ENCODE measurements at regions not wholly inside any gene's neighbourhood (a gene's known extent, or its start where the extent isn't known, plus 50 kb on each side); places are given as distances from the start of the nearest gene placed in this dataset.

- in situ Hi-C loops (cut with MboI), result no loop called here
- Histone ChIP-seq H2AFZ (no peak overlapping the region), H3K9ac (no peak overlapping the region), H3K79me2 (ENCODE audit: insufficient read depth) (no peaks in the 10 kb centered on the region), H3K4me2 (ENCODE audit: unreplicated experiment) (no peak overlapping the region), H3K27me3 (replicated peaks; ENCODE audit: insufficient read depth) (no peaks in the 10 kb centered on the region), H3K27ac (no peak overlapping the region), H3K9me3 (ENCODE audit: low read depth) (no peaks in the 10 kb centered on the region), H3K36me3 (ENCODE audit: low read depth) (no peaks in the 10 kb centered on the region), H3K4me1 (ENCODE audit: insufficient read depth) (peaks cover 9% of the 10 kb centered on the region), H3F3A (ENCODE audit: insufficient read depth) (peaks cover 9% of the 10 kb centered on the region; the same call in 1 of the 2 replicates), H4K20me1 (ENCODE audit: insufficient read depth) (no peaks in the 10 kb centered on the region), H3K9me2 (ENCODE audit: insufficient read depth) (no peaks in the 10 kb centered on the region), H3K4me3 (no peak overlapping the region)
- no peak for TF ChIP-seq EZH2phosphoT487 (IDR thresholded peaks at IDR 0.05; ENCODE audit: insufficient read depth, low read depth)
- no peak for DNase-seq
- WGBS, 2 experiments (ENCODE audit: low coverage in 1 of 2, low lambda C conversion rate in 2 of 2, missing lambda C conversion rate in 2 of 2), result 97 to 99% methylated on average over 9 of the region's 9 CpGs
Measured at GRCh38 chrX:9355739-9356138, 109.1 kb upstream of the TBL1X start.

DNA sequence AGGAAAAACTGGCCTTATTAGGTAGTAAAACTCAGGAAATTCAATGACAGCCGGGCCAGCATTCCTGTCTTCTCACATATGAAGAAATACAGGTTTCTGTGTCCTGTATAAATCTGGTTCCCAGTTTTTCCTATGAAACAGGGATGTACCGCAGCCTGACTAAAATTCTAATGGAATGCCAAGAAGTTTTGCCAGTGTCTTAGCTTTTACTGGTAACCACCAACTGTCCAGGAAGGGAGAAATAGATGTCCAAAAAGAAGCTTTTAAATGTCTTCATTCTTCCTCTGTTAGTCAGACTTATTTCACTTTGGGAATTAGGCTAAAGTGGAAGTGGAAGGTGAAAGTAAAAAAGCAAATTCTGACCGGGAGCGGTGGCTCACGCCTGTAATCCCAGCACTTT lies 108.0 kb upstream of the TBL1X start:
- no peaks in the 10 kb centered on the region for H3K79me2 ChIP-seq (ENCODE audit: insufficient read depth)
- TF ChIP-seq EZH2 (IDR thresholded peaks at IDR 0.05; ENCODE audit: insufficient read depth, poor library complexity, severe bottlenecking) (no peak), EZH2phosphoT487 (IDR thresholded peaks at IDR 0.05; ENCODE audit: insufficient read depth, low read depth) (no peak)
- in situ Hi-C loops (cut with MboI), result no loop called here
- H3K9me3 ChIP-seq (ENCODE audit: low read depth), result no peaks in the 10 kb centered on the region
- H3K4me2 ChIP-seq (ENCODE audit: unreplicated experiment), result no peak overlapping the region
- H3K9ac ChIP-seq, result no peak overlapping the region
- no peaks in the 10 kb centered on the region for H3K36me3 ChIP-seq (ENCODE audit: low read depth)
- 0 out of 2 replicates have a peak overlapping the region, but pooled peaks have one; percentile 15 for H3K27ac ChIP-seq
- peaks cover 7% of the 10 kb centered on the region; the same call in 1 of the 2 replicates for H3F3A ChIP-seq (ENCODE audit: insufficient read depth)
- H3K9me2 ChIP-seq (ENCODE audit: insufficient read depth), result no peaks in the 10 kb centered on the region
- H4K20me1 ChIP-seq (ENCODE audit: insufficient read depth), result no peaks in the 10 kb centered on the region
- peak; percentile 30 for DNase-seq
- peaks cover 7% of the 10 kb centered on the region for H3K4me1 ChIP-seq (ENCODE audit: insufficient read depth)
- H3K27me3 ChIP-seq (replicated peaks; ENCODE audit: insufficient read depth), result no peaks in the 10 kb centered on the region
- no peak overlapping the region for H3K4me3 ChIP-seq
- WGBS, 2 experiments (ENCODE audit: low coverage in 1 of 2, low lambda C conversion rate in 2 of 2, missing lambda C conversion rate in 2 of 2), result 66 to 68% methylated on average over 3 to 5 of the region's 5 CpGs
- H2AFZ ChIP-seq, result no peak overlapping the region

DNA sequence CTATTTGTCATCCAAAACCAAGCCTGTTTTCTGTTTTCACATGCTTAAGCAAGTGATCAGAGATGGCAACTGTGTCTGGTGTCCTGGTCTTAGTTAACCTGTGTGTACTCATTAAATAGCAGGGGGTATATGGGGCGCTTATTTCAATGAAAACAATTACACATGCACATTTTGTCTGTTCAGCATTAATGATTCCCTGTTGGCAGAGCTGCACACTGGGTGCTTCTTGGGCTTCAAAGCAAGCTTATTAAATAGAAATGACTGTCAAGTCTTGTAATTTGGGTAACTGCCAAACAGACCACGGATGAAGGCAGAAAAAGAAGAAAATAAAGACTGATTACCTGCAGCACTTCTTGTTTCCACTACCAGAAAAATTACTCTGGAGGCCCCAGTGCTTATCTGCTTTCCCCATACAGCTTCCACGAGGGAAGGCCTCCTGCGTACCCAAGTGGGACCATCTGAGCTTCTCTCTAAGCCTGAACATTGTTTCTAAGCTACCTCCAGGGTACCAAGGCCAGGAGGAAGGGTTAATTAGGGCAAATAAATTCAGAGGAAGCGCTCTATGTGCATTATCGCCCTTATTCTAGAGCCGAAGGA lies 107.2 kb upstream of the TBL1X start:
- no peaks in the 10 kb centered on the region for H3K27me3 ChIP-seq (replicated peaks; ENCODE audit: insufficient read depth)
- H2AFZ ChIP-seq, result no peak overlapping the region
- no peak overlapping the region for H3K4me3 ChIP-seq
- H3K79me2 ChIP-seq (ENCODE audit: insufficient read depth), result no peaks in the 10 kb centered on the region
- DNase-seq, result no peak
- TF ChIP-seq EZH2phosphoT487 (IDR thresholded peaks at IDR 0.05; ENCODE audit: insufficient read depth, low read depth) (no peak), EZH2 (IDR thresholded peaks at IDR 0.05; ENCODE audit: insufficient read depth, poor library complexity, severe bottlenecking) (no peak)
- H3K4me1 ChIP-seq (ENCODE audit: insufficient read depth), result no peaks in the 10 kb centered on the region; the same call in 1 of the 2 replicates
- H3K9me2 ChIP-seq (ENCODE audit: insufficient read depth), result no peaks in the 10 kb centered on the region
- 91% methylated on average over 7 of the region's 7 CpGs for WGBS, 2 experiments (ENCODE audit: low coverage in 1 of 2, low lambda C conversion rate in 2 of 2, missing lambda C conversion rate in 2 of 2)
- H3K9ac ChIP-seq, result no peak overlapping the region
- no peak overlapping the region for H3K4me2 ChIP-seq (ENCODE audit: unreplicated experiment)
- no peak overlapping the region for H3K27ac ChIP-seq
- H3K9me3 ChIP-seq (ENCODE audit: low read depth), result no peaks in the 10 kb centered on the region
- no peaks in the 10 kb centered on the region for H4K20me1 ChIP-seq (ENCODE audit: insufficient read depth)
- in situ Hi-C loops (cut with MboI), result no loop called here
- H3F3A ChIP-seq (ENCODE audit: insufficient read depth), result no peaks in the 10 kb centered on the region; the same call in 1 of the 2 replicates
- H3K36me3 ChIP-seq (ENCODE audit: low read depth), result no peaks in the 10 kb centered on the region

DNA sequence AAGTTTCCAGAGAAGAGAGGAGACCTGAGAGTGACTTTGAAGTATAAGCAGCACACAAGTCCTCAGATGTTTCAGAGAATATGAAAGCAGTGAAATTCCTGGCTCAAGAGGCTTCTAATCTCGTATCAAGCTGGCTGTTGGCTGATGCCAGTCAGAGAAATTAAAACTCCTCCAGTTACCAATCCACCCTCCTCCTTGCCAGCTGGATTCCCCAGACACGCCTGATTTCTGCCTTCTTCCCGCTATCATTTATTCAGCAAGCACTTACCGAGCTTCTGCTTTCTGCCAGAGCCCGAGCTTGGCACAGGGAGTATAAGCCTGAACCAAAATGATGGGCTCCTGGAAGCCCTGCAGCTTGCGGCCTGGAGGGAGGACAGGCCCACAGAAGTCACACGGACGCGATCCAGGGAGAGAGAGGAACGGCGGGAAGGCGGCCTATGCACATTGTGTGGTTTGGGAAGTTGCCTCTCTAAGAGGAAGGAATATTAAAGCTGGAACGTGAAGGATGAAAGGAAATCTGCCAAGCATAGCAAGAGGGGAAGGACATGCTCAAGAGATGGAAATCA lies 102.4 kb upstream of the TBL1X start:
- no peaks in the 10 kb centered on the region for H3K9me2 ChIP-seq (ENCODE audit: insufficient read depth)
- no peak overlapping the region for H3K27ac ChIP-seq
- no peaks in the 10 kb centered on the region for H3K9me3 ChIP-seq (ENCODE audit: low read depth)
- H3K36me3 ChIP-seq (ENCODE audit: low read depth), result no peaks in the 10 kb centered on the region
- TF ChIP-seq EZH2 (IDR thresholded peaks at IDR 0.05; ENCODE audit: insufficient read depth, poor library complexity, severe bottlenecking) (no peak), EZH2phosphoT487 (IDR thresholded peaks at IDR 0.05; ENCODE audit: insufficient read depth, low read depth) (no peak)
- DNase-seq, result no peak
- H3K4me3 ChIP-seq, result no peak overlapping the region
- H3K27me3 ChIP-seq (replicated peaks; ENCODE audit: insufficient read depth), result no peaks in the 10 kb centered on the region
- no peak overlapping the region for H3K9ac ChIP-seq
- no peak overlapping the region for H2AFZ ChIP-seq
- no peaks in the 10 kb centered on the region for H3F3A ChIP-seq (ENCODE audit: insufficient read depth)
- no peaks in the 10 kb centered on the region for H3K4me1 ChIP-seq (ENCODE audit: insufficient read depth)
- H4K20me1 ChIP-seq (ENCODE audit: insufficient read depth), result no peaks in the 10 kb centered on the region
- WGBS, 2 experiments (ENCODE audit: low coverage in 1 of 2, low lambda C conversion rate in 2 of 2, missing lambda C conversion rate in 2 of 2), result 62% methylated on average over 11 to 13 of the region's 13 CpGs
- H3K79me2 ChIP-seq (ENCODE audit: insufficient read depth), result no peaks in the 10 kb centered on the region
- in situ Hi-C loops (cut with MboI), result no loop called here
- H3K4me2 ChIP-seq (ENCODE audit: unreplicated experiment), result no peak overlapping the region

All from GM23248 (cell line).